IPS-18c (cell line): ENCODE measurements at regions not wholly inside any gene's neighbourhood (a gene's known extent, or its start where the extent isn't known, plus 50 kb on each side); places are given as distances from the start of the nearest gene placed in this dataset.

ENCODE experiments used
- H3K4me3 ChIP-seq: 2 replicates; pipeline ENCODE4 v1.7.0; 2013; ENCODE audit warnings: low read depth, mild to moderate bottlenecking, low read length, moderate library complexity; ENCODE audit not compliant: insufficient read depth
- H3K9me3 ChIP-seq: one replicate; pipeline ENCODE4 v1.6.1; 2013; ENCODE audit warnings: mild to moderate bottlenecking, low read length, moderate library complexity; ENCODE audit not compliant: control insufficient read depth, insufficient read depth

DNA sequence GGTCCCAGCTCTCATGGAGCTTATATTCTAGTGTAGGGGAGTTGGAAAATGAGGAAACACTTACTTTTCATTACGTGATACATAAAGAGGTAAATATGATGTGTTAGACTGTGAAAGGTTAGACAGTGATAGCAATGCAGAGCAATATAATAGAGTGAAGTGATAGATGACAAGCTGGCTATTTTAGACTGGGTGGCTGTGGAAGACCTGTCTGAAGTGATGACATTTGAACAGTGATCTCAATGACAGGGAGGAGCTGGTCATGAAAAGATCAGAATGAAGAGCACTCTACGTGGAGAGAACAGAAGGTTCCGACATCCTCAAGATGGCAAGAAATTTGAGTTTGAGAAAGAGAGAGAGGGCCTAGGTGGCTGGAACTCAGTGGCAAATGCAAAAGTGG, 118.9 kb upstream of the MKLN1 start:
- H3K4me3 ChIP-seq, result no peak overlapping the region
- no peaks in the 10 kb centered on the region for H3K9me3 ChIP-seq

DNA sequence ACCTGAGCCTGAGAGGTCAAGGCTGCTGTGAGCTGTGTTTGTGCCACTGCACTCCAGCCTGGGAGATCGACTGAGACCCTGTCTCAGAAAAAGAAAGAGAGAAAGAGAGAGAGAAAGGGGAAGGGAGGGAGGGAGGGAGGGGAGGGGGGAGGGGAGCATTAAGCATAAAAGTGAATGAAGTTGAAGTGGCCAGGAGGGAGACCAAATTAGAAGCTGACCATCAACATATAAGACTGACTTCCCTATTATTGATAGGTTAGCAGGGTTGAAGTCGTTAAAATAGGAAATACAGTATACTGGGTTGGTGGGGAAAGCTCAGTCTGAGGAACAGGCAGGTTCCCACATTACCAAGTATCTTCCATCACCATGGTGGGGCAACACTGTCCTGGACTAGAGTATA, 117.1 kb upstream of the MKLN1 start:
- Histone ChIP-seq H3K4me3 (no peak overlapping the region), H3K9me3 (no peaks in the 10 kb centered on the region)

DNA sequence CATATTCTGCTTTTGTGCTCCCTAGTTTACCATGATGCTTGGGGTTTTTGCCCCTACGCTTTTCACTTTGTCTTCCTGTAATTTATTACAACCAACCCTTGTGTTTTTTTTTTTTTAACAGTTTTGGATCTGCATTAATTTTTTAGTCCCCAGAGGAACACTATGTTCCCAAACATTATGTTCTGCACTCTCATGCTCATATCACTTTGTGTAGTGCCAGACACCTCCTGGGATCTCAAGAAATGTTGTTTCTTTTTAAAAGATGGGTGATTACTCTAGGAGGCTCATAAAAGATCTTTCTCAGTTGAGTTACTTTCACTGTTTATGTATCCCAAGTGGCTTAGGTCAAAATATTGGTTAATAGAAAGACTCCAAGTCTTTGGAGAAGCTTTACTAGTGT, 116.2 kb upstream of the MKLN1 start:
- Histone ChIP-seq H3K9me3 (no peaks in the 10 kb centered on the region), H3K4me3 (no peak overlapping the region)

DNA sequence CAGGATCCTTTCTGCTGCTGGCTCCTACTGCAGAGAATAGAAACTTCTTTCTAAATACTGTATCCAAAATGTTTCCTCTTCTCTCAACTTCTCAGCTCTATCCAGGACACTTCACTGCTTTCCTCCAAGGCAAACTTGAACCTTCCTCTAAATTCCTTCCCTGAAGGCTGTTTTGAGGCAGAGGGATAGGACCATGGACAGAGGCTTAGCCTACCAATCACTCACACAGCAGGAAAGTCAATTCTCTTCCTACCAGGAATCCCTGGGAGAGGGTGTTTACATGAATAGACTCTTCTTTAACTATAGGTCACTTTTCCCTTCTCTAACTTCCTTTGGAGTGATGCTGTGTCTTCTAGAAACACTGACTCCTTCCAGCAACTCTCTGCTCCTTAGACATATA, 115.6 kb upstream of the MKLN1 start:
- Histone ChIP-seq H3K4me3 (no peak overlapping the region), H3K9me3 (no peaks in the 10 kb centered on the region)

DNA sequence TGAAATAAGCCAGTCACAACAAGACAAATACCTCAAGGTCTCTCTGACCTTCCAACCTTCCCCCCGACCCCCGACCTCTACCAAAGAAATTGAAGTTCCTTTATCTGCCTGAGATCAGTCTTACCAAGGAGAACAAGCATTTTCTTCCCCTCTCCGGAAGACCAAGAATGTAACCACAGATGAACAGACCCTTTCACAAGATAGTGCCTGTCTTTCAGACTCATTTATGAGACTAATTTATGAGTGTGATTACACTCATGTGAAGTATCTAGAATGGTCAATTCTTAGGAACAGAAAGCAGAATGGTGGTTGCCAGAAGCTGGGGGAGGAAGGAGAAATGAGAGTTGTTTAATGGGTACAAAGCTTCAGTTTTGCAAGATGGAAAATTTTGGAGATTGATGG, 108.9 kb upstream of the MKLN1 start:
- H3K4me3 ChIP-seq, result no peak overlapping the region
- no peaks in the 10 kb centered on the region for H3K9me3 ChIP-seq

DNA sequence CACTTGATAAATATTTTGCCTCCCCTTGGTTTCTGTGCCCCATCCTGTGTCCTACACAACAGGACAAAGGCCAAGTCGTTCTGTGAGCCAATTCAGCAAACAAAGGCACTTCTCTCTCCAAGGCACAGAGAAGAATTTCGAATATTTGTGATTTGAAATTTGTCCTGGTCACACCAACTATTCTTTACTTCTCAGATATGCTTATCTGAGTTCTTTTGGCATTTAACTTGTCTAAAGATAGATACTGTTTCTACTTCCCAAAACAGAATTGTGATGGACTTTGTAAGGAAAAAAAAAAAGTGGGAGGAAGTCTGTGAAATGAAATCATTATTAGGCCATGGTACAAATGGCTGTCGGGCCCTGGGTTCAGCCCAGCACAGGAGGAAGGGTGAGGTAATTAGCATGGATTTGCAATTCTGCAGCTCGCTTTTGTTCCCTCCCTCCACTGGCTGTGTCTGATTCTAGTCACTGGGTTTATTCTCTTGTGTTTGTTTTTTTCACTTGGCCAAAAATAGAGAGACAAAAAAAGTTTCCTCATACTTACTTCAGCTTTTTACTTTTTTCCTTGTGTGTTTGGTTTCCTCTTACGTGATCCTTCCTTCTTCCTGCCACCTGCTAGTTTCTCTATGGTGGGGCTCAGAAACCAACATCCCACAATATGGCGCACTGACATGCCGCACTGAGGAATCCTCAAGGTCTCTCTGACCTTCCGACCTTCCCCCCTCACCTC, 108.2 kb upstream of the MKLN1 start:
- Histone ChIP-seq H3K9me3 (no peaks in the 10 kb centered on the region), H3K4me3 (no peak overlapping the region)

DNA sequence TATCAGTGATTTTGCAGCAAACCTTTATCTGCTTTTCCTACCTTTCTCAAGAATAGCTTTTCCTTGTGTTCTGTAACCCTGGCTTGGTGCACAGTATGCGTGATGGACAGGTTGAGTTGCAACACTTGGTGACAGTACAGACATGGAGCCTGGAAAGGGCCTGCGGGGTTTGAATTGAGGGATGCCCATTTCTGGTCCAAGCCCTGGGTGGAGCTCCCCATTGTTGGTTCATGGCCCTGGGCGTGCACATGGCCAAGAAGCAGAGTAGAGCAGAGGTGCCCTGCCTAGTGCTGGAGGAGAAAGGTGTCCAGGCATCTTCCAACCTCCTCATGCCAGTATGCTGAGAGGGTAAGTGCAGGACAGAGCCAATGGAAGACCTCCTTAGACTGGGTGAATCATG, 106.6 kb upstream of the MKLN1 start:
- H3K4me3 ChIP-seq, result no peak overlapping the region; the same call in 1 of the 2 replicates

DNA sequence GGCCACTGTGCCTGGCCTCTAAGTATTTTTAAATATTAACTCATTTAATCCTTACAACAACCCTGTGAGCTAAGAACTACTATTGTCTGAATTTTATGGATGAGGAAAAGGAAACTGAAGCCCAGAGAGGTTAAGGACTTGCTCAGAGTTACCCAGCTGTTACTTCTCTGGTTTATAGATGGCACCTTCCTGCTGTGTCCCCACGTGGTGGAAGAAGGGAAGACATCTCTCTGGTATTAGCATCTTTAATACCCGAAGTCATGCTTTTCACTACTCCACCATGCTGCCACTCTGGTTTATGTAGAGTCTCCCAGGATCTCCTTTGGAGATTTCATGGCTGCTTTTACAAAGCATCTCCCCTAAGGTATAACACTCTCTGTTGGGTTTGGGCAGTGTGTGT, 105.5 kb upstream of the MKLN1 start:
- Histone ChIP-seq H3K9me3 (no peaks in the 10 kb centered on the region), H3K4me3 (no peak overlapping the region)

More for the DNA sequence above, 106.6 kb upstream of the MKLN1 start:
- no peaks in the 10 kb centered on the region for H3K9me3 ChIP-seq

DNA sequence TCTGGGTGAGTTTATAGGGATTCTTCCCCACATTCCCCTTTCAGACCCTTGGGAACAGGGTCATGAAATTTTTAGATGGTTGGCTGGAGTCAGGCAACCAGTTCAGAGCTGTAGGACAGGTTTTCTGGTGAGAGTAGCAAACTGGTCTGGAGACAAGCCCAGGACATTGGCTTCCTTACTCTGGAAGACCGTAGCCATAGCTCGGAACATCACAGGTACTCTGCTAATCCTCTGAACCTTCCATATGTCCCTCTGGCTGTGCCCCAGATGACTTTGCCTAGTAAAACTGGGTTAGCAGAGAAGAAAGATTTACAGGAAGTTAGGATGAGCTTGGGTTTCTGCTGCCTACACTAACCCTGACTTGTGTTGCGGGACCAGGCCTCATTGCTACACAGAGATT, 104.5 kb upstream of the MKLN1 start:
- no peaks in the 10 kb centered on the region for H3K9me3 ChIP-seq

DNA sequence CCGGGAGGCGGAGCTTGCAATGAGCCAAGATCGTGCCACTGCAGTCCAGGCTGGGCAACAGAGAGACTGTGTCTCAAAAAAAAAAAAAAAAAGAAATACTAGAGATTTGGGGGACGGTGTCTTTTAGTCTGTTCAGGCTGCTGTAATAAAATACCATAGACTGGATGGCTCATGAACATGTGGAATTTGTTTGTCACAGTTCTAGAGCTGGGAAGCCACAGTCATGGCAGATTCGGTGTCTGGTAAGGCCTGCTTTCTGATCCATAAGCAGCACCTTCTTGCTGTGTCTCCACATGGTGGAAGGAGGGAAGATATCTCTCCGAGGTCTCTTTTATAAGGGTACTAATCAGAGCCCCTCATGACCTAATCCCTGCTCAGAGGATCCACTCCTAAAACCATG, 102.7 kb upstream of the MKLN1 start:
- no peak overlapping the region for H3K4me3 ChIP-seq
- no peaks in the 10 kb centered on the region for H3K9me3 ChIP-seq

More for the DNA sequence above, 104.5 kb upstream of the MKLN1 start:
- H3K4me3 ChIP-seq, result no peak overlapping the region

DNA sequence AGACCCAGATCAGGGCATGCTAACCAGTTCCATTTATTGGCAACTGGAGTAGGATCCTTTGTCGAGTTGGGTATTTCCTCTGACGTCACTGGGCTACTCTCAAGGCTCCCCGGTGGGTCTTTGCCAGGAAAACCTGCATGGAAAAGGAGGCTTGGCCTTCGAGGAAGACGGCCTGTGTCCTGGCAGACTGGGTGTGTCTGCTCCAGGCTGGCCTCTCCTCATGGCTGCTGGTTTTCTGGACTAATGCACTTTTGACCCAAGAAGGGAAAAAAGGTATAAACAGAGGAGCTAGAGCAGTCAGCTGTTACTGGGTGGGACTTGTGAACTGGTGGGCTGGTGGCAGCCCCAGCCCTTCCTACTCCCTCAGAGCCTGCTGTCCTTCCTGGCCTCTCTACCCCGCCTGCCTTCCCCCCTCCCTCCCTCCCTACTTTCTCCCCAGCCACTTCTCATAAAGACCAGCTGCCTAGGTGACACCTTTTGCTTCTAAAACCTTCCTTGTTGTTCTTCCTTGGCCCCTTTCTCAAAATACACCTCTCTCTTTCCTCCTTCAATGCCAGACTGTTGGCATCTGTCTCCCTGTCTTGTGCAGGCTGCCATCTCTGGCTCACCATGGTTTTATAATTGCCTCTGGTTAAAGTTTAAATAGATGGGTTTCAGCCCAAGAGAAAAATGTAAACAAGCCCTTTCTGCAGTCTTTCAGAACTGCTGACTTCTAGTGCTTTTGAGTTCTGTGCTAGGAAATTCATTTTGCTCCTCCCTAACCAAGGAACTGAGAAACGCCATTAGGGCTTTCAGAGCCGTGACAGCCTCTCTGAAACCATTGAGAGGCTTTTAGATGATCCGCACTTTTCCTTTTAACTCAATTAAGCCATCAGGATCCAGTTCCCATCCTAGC, 101.8 kb upstream of the MKLN1 start:
- Histone ChIP-seq H3K4me3 (no peak overlapping the region), H3K9me3 (no peaks in the 10 kb centered on the region)

DNA sequence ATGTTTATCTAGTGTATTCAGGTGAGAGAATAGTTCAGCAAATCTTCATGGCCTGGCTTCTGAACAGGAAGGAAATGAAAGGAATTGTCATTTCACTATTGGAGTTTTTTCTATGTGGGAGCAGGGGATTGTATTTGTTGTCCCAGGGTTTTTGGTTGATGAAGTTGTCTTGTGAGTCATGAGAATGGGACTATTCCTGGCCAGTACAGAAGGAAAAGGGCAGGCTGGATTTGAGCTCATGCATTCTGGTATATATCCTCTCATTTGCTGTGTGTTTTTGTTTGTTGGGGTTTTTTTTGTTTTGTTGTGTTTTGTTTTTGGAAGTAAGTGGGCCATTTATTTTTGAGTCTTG, 101.2 kb upstream of the MKLN1 start:
- H3K9me3 ChIP-seq, result no peaks in the 10 kb centered on the region
- H3K4me3 ChIP-seq, result no peak overlapping the region

DNA sequence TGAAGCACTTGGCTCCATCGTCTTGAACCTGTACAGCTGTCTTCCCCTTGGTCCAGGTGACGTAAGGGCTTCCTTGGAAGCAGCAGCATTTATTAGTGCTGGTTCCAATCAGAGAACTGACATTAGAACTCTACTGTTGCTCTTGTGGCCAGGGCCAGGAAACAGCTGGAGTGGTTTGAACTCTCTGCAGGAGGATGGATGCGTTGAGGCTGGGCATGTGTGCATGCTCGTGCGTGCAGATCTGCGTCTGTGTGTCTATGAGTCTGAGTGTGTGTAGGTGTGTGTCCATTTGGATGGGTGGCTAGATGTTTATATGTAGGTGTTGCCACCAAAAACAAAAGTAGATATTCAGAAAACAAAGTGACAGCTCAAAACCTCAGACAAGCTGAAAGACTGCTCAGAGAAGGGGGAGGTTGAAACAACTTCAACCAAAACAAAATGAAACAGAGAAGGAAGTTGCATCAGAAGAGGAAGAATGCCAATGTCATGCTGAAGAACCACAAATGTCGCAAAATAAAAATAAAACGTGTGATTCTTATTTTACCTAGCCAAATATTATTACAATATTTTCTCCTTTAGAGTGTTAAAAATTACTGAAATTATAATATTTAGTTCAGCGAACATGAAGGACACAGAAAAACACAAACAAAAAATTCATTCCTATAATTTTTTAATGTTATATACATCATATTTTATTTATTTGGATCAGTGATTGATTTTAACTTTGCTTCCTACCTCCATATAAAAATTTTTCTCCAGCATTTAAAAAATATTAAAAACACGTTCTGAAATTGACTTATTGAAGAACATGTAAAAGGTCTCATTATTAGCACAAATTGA, 96.1 kb upstream of the MKLN1 start:
- Histone ChIP-seq H3K4me3 (no peak overlapping the region), H3K9me3 (no peaks in the 10 kb centered on the region)

DNA sequence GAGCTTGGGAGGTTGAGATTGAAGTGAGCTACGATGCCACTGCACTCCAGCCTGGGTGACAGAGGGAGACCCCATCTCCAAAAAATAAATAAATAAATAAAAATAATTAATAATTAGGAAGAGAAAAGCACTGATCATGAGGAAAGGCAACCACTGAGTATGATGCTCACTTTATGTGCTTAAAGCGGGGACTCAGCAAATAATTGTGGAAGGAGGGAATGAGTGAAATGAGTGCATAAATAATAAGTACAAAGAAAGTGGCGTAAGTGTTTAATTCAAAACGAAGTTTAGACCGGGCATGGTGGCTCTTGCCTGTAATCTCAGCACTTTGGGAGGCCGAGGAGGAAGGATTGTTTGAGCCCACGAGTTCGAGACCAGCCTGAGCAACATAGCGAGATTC, 94.9 kb upstream of the MKLN1 start:
- Histone ChIP-seq H3K4me3 (no peak overlapping the region), H3K9me3 (no peaks in the 10 kb centered on the region)

DNA sequence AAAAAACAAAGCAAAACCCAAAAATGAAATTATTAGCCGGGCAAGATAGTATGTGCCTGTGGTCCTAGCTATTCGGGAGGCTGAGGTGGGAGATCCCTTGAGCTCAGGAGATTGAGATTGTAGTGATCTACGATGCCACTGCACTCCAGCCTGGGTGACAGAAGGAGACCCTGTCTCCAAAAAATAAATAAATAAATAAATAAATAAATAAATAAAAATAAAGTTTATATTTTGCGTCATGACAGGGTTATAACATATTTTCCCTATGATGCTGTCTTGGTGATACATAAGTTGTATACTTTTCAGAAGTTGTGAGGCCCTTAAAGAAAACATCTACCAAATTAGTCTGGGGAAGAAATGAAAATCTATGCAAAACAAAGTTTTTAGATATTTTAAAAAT, 94.5 kb upstream of the MKLN1 start:
- no peak overlapping the region for H3K4me3 ChIP-seq
- H3K9me3 ChIP-seq, result no peaks in the 10 kb centered on the region

DNA sequence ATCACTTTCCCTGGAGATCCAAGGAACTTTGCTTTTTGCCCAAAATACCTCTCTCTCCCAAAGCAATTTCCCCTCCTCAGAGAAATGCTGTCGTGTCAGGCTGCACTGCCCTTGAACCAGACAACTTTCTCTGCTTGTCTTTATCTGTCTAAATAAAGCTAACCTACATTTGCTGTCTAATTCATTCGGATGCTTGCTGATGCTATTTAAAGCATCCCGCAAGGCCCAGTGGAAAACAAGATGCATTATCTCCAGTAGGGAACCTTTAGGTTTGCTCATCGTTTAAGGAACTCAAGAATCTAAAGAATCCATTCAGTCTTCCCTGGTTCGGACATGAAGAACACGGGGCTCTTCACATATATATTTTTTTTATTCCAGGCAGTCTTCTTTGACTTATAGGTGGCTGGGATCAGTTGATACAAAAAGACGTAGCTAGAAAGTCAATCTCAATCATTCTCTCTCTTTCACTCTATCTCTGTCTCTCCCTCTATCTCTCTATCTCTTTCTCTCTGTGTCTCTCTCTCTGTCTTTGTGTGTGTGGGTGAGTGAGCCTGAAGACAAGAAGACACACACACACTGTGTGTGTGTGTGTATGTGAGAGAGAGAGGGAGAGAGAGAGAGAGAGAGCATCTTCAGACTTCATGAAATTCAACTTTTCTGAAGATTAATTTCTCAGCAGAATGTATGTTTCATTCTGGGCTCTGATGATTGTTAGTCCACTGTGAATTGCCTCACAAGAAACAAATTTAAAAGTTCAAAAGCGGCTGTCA, 92.8 kb upstream of the MKLN1 start:
- H3K4me3 ChIP-seq, result no peak overlapping the region
- H3K9me3 ChIP-seq, result no peaks in the 10 kb centered on the region
